Body of pancreas (tissue), 4 donors: ENCODE measurements at regions not wholly inside any gene's neighbourhood (a gene's known extent, or its start where the extent isn't known, plus 50 kb on each side); places are given as distances from the start of the nearest gene placed in this dataset.

Experiments used
- CTCF ChIP-seq, 7 experiments: fragments of 450-650 bp in 4 of 7; fragments of 200-600 bp in 3 of 7; sonication (generic) in 3 of 7; IDR thresholded peaks; one replicate each; pipeline ENCODE4 v1.5.1; 2016 to 2019; ENCODE audit warnings: antibody characterized with exemption in 7 of 7
- POLR2A ChIP-seq, 3 donors: fragments of 450-650 bp; IDR thresholded peaks; one replicate each; pipeline ENCODE4 v1.6.1; 2016; ENCODE audit warnings: antibody characterized with exemption in 3 of 3, mild to moderate bottlenecking in 2 of 3

GRCh38 chr1:68819190-68819829, 322.4 kb upstream of the DEPDC1 start:
- TF ChIP-seq CTCF (IDR thresholded peaks at IDR 0.05), result peak in 4 of 7 experiments; percentile 31 to 39 (median 36)
- TF ChIP-seq POLR2A (IDR thresholded peaks at IDR 0.05), result no peak
